ENCODE measurements at regions not wholly inside any gene's neighbourhood (a gene's known extent, or its start where the extent isn't known, plus 50 kb on each side); places are given as distances from the start of the nearest gene placed in this dataset.

- H3K27ac ChIP-seq: no peak overlapping the region
- no peaks in the 10 kb centered on the region for H3K36me3 ChIP-seq (replicated peaks in 1 of 2)
- 93 to 96% (median 94%) methylated on average over 2 of the region's 2 CpGs for WGBS, 4 donors
- H3K4me1 ChIP-seq (replicated peaks in 1 of 2): peaks cover 7 to 9% of the 10 kb centered on the region in 2 donors
- no peaks in the 10 kb centered on the region for H3K27me3 ChIP-seq
- no peak for TF ChIP-seq POLR2A (IDR thresholded peaks at IDR 0.05)
- no peak for TF ChIP-seq CTCF (IDR thresholded peaks at IDR 0.05)
- intact Hi-C loops (cut with DNase I): no loop called here
- H3K9me3 ChIP-seq (replicated peaks in 1 of 3): no peaks in the 10 kb centered on the region
- no peak overlapping the region for H3K4me3 ChIP-seq
- DNase-seq: no peak
Observed at GRCh38 chr1:182286761-182287160, 104.8 kb downstream of the GLUL start.

- Histone ChIP-seq H3K4me3 (no peak overlapping the region), H3K36me3 (replicated peaks in 1 of 2) (no peaks in the 10 kb centered on the region), H3K9me3 (replicated peaks in 1 of 3) (no peaks in the 10 kb centered on the region), H3K27ac (no peak overlapping the region), H3K27me3 (no peaks in the 10 kb centered on the region), H3K4me1 (replicated peaks in 1 of 2) (peaks cover 0 to 1% of the 10 kb centered on the region in 2 donors)
- TF ChIP-seq CTCF (IDR thresholded peaks at IDR 0.05) (no peak), POLR2A (IDR thresholded peaks at IDR 0.05) (no peak)
- intact Hi-C loops (cut with DNase I): no loop called here
- 82 to 90% (median 87%) methylated on average over 3 of the region's 3 CpGs for WGBS, 4 donors
- DNase-seq: no peak
Observed at GRCh38 chr1:182283746-182284544, 107.6 kb downstream of the GLUL start.

- TF ChIP-seq CTCF (IDR thresholded peaks at IDR 0.05): no peak
- TF ChIP-seq POLR2A (IDR thresholded peaks at IDR 0.05): no peak
- intact Hi-C loops (cut with DNase I): no loop called here
- Histone ChIP-seq H3K27me3 (no peaks in the 10 kb centered on the region), H3K36me3 (replicated peaks in 1 of 2) (no peaks in the 10 kb centered on the region), H3K27ac (no peak overlapping the region), H3K4me3 (no peak overlapping the region), H3K9me3 (replicated peaks in 1 of 3) (no peaks in the 10 kb centered on the region), H3K4me1 (replicated peaks in 1 of 2) (no peaks in the 10 kb centered on the region)
- WGBS, 4 donors: 71 to 85% (median 83%) methylated on average over 6 of the region's 6 CpGs
- no peak for DNase-seq
Observed at GRCh38 chr1:182281541-182281940, 110.0 kb downstream of the GLUL start.

- intact Hi-C loops (cut with DNase I): no loop called here
- Histone ChIP-seq H3K27me3 (no peaks in the 10 kb centered on the region), H3K36me3 (replicated peaks in 1 of 2) (no peaks in the 10 kb centered on the region), H3K9me3 (replicated peaks in 1 of 3) (no peaks in the 10 kb centered on the region), H3K27ac (no peak overlapping the region), H3K4me3 (no peak overlapping the region), H3K4me1 (replicated peaks in 1 of 2) (no peaks in the 10 kb centered on the region)
- no peak for TF ChIP-seq POLR2A (IDR thresholded peaks at IDR 0.05)
- no peak for TF ChIP-seq CTCF (IDR thresholded peaks at IDR 0.05)
- no peak for DNase-seq
- WGBS, 4 donors: 89 to 96% (median 91%) methylated on average over 2 of the region's 2 CpGs
Observed at GRCh38 chr1:182280504-182280900, 111.1 kb downstream of the GLUL start.
